HG03354 (cell line): ENCODE measurements at regions not wholly inside any gene's neighbourhood (a gene's known extent, or its start where the extent isn't known, plus 50 kb on each side); places are given as distances from the start of the nearest gene placed in this dataset.
"Not testable (repeated sequence)": the region's sequence is repeated elsewhere in the genome, so short reads cannot be mapped to it uniquely, and the experiment has no call there.

Experiments used
- ATAC-seq: cut with Tn5 transposase; IDR thresholded peaks from one replicate; pipeline ENCODE4 v1.9.1; 2021; ENCODE audit warnings: mild to moderate bottlenecking; ENCODE audit not compliant: unreplicated experiment, poor library complexity, severe bottlenecking

- ATAC-seq, result not testable (repeated sequence)
These were observed 1607.5 kb downstream of the RPIA start for GRCh38 chr2:90298983-90299382.

DNA sequence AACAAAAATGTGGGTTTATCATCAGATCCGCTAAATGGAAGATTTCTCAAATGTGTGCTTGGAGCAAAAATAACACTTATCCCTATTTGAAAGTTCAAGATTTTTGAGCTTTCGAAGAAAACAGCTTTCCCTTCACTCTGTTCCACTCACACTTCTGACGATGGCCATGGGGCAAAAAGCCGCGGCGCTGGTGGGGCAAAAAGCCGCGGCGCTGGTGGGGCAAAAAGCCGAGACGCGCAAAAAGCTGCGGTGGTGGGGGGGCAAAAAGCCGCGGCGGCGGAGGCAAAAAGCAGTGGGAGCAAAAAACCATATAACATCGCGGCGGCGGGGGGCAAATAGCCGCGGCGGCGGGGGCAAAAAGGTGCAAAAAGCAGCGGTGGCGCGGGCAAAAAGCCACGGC lies 1631.5 kb downstream of the RPIA start:
- ATAC-seq, result not testable (repeated sequence)

DNA sequence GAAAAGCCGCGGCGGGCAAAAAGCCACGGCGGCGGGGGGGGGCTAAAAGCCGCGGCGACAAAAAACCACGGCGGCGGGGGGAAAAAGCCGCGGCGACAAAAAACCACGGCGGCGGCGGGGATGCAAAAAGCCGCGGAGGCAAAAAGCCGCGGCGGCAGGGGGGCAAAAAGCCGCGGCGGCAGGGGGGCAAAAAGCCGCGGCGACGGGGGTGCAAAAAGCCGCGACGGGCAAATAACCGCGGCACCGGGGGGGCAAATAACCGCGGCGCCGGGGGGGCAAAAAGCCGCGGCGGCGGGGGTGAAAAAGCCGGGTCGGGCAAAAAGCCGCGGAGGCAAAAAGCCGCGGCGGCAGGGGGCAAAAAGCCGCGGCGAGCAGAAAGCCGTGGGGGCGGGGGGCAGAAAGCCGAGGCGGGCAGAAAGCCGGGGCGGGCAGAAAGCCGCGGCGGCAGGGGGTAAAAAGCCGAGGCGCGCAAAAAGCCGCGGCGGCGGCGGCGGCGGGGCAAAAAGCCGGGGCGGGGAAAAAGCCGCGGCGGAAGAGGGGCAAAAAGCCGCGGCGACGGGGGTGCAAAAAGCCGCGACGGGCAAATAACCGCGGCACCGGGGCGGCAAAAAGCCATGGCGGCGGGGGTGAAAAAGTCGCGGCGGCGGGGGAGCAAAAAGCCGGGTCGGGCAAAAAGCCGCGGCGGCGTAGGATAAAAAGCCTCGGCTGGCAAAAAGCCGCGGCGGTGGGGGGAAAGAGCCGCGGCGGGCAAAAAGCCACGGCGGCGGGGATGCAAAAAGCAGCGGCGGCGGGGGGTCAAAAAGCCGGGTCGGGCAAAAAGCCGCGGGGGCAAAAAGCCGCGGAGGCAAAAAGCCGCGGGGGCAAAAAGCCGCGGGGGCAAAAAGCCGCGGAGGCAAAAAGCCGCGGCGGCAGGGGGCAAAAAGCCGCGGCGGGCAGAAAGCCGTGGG lies 1632.4 kb downstream of the RPIA start:
- ATAC-seq, result not testable (repeated sequence)

GRCh38 chr2:90324672-90325071 lies 1633.2 kb downstream of the RPIA start:
- ATAC-seq, result not testable (repeated sequence)

DNA sequence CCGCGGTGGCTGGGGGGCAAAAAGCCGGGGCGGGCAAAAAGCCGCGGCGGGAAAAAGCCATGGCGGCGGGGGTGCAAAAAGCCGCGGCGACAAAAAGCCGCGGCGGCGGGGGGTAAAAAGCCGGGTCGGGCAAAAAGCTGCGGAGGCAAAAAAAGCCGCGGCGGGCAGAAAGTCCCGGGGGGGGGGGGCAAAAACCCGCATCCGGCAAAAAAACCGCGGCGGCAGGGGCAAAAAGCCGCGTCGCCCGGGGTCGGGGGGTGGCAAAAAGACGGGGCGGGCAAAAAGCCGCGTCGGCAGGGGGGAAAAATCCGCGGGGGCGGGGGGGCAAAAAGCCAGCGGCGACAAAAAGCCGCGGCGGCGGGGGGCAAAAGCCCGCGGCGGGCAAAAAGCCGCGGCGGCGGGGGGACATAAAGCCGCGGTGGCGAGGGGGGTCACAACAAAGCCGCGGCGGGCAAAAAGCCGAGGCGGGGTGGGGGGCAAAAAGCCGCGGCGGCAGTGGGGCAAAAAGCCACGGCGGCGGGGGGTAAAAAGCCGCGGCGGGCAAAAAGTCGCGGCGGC lies 1634.4 kb downstream of the RPIA start:
- ATAC-seq, result not testable (repeated sequence)

DNA sequence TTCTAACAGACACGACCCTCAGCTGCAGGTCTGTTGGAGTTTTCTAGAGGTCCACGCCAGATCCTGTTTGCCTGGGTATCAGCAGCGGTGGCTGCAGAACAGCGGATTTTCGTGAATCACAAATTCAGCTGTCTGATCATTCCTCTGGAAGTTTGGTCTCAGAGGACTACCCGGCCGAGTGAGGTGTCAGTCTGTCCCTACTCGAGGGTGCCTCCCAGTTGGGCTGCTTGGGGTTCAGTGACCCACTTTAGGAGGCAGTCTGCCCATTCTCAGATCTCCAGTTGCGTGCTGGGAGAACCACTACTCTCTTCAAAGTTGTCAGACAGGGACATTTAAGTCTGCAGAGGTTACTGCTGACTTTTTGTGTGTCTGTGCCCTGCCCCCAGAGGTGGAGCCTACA lies 1664.1 kb downstream of the RPIA start:
- not testable (repeated sequence) for ATAC-seq

GRCh38 chr2:90359344-90359743 lies 1667.9 kb downstream of the RPIA start:
- not testable (repeated sequence) for ATAC-seq

- not testable (repeated sequence) for ATAC-seq
These were observed 1668.6 kb downstream of the RPIA start for GRCh38 chr2:90359887-90360730.

DNA sequence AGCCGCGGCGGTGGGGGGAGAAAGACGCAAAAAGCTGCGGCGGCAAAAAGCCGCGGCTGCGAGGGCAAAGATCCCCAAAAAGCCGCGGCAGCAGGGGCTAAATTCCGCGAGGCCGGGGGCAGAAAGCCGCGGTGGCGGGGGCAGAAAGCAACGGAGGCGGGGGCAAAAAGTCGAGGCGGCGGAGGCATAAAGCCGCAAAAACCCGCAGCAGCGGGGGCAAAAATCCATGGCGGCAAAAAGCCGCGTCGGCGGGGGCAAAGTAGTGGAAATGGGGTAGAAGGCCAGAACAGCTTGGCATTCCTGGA lies 1669.2 kb downstream of the RPIA start:
- not testable (repeated sequence) for ATAC-seq
